Fibroblast of skin of abdomen (primary cell): ENCODE measurements at regions not wholly inside any gene's neighbourhood (a gene's known extent, or its start where the extent isn't known, plus 50 kb on each side); places are given as distances from the start of the nearest gene placed in this dataset.
"Not testable (repeated sequence)": the region's sequence is repeated elsewhere in the genome, so short reads cannot be mapped to it uniquely, and the experiment has no call there.

ENCODE experiments used
- DNase-seq: peaks from one replicate; pipeline ENCODE4 v3.0.0-alpha.2; 2013

DNA sequence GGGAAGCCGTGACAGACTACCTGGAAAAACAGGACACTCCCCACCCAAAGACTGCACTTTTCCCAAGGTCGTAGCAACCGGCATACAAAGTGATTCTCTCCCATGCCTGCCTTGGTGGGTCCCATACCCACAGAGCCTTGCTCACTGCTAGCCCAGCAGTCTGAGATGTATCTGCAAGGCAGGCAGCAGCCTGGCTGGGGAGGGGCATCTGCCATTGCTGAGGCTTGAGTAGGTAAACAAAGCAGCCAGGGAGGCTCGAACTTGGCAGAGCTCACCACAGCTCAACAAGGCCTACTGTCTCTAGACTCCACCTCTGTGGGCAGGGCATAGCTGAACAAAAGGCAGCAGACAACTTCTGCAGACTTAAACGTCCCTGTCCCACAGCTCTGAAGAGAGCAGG, 144.4 kb upstream of the FSHR start:
- DNase-seq: not testable (repeated sequence)

DNA sequence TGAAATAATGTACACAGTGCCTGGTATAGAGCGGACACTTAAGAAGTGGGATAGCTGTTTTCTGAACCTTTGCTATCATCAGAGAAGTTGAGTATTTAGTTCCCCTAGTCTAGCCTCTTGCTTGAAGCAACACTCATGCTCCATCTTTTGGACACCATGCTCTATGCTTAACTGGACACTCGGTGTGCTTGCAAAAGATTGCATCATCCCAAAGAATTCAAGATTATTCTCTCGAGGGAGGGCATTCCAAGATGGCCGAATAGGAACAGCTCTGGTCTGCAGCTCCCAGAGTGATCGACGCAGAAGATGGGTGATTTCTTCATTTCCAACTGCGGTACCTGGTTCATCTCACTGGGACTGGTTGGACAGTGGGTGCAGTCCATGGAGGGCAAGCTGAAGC, 143.9 kb upstream of the FSHR start:
- DNase-seq: no peak

DNA sequence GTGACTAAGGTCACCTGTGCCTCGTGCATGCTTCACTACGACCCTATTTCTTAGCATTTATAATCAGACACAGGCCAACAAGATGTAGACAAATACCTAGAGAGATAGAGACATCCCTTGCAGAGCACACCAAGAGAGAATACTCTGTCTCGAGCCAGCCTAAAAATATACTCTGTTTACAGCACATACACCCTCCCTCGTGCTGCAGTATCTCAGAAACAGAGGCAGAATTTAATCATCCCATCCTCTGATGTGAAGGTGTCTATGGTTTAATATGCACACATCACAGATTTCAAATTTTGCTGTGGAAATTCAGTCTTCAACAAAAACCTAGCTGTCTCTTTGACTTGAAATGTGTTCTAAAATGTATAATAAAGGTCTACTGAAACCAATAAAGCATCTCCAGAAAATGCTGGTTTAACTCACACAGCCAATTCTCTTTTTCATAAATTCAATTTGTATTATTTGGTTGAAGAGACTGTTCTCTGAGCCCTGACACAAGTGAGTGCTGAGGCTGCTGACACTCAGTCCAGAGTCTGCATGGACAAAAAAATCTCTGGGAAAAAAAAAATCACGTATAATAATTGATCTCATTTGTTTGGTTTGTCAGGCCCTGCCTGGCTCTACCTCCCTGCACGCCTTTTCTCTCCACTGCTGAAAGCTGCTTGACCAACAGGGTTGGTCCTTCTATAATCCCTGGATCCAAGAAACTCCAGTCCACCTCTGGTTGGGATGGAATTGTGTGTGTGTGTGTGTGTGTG, 142.0 kb upstream of the FSHR start:
- DNase-seq: no peak

DNA sequence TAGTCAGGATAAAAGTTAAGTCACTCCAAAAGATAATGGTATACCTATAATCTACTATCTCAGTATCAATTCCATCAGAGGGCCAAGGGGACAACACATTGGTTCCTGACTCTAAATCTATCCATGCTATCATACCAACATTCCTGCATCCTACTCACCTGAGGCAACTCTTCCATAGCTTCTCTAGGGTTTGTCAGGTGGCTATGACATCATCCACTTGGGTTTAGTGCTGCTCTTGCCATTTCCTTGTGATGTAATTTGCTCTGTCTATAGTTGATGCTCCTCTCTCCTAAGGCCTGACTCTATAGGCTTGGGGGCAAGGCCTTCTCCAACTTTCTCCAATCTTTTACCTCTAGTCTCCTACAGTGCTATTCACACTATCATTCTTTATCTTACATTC, 139.9 kb upstream of the FSHR start:
- DNase-seq: no peak

DNA sequence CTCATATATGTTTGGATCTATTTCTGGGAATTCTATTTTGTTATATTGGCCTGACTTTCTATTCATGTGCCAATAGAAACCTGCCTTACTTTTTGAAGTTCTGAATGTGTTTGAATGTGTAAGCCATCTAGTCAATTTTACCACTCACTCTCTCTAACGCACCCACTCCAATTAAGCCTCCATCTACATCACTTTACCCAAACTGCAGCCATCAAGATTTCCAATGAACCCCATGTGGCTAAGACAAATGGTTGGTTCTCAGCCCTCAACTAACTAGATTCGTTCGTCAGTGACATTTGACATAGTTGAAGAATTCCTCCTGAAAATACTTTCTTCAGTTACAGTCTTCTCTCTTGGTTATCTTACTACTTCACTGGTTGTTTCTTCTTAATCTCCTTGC, 137.3 kb upstream of the FSHR start:
- DNase-seq: no peak

DNA sequence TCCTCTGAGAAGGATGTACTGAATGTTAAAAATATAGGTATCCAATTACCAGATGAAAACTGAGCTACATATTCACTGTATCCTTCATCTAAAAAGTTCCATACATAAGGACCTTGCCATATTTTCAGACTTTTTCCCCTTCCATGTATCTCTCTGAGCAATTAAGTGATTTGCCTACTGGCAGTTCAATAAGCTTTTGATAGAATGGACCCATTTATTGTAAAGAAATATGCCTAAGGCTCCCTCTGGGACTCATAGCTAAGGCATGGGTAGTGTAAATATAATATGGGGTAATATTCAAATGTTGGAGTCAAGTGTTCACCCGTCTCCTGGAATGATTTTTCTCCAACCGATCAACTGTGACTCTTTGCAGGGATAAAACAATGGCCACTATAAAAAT, 135.4 kb upstream of the FSHR start:
- no peak for DNase-seq

DNA sequence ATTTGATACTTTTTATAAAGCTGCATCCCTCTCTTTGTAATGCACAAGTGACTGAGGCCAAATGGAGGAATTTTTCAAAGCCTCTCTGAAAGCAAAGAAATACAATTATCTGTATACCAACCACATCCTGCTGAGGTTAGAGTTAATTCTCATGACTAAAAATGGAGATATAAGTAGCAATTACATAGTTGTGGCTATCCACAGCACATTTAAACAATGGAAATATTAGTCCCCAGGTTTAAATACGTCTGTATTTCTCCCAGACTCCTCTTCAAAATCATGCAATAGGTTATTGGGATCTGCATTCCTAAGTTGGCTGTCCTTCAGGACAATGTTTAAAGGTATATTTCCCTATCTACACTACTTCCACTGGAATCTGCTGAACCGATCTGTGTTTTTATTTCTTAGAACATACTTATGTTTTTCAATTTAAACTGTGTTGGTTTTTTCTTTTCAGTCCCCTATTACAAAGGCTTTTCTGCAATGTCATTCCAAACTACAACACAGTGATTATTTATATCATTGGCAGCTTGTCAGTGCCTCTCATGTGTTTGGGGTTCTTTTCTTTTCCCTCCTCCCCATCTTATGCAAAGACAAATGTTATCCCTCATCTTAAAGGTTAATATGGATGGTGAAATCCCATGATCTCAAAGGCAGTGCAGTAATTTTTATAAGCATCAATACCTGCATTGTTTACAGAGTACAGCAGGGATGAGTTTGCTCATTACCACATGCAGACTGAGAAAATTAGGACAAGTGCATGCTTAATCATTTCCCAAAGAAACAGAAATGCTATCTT, 134.8 kb upstream of the FSHR start:
- DNase-seq: peak; percentile 73

DNA sequence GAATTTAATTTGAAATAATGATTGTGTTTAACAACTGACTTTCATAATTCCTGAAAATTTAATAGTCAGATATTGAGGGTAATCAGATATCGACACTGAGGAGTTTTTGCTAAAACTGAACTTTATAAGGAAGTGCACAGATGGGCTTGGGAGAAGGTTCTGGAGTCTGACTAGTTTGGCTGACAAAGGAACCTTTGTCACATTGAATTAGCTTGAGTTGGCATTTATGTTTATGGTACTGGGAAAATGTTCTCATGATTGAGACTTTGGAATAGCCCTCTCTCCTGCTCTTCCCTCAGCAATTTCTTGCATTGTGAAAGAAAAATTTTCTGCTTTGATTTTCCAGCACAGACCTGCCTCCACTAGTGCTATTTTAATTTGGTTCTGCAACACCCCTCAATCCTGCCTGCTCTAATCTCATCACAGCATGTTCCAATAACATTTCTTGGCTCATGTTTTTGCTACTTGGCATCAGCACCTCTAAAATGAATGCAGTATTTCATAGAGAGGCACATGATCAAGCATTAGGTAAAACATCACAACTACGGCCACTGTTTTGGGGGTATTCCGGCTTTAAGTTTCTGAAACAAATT, 133.9 kb upstream of the FSHR start:
- DNase-seq: peak; percentile 13

DNA sequence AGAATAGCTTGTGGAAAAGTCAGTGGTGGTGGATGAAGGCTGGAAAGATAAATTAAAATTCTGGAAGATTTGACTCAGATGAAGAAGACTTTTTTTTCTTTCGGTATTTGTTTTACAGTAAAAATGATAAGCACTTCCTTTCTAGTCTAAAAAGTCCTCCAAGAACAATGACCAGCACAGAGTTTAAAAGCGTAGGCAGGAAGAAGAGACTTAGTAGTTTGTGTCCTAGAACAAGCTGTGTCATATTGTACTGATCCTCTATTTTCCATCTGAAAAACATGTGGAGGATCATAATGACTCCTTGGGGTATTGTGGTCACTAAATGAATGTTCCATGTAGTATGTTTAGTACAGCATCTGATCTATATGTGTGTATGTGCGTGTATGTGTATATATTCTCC, 132.4 kb upstream of the FSHR start:
- DNase-seq: peak; percentile 17

DNA sequence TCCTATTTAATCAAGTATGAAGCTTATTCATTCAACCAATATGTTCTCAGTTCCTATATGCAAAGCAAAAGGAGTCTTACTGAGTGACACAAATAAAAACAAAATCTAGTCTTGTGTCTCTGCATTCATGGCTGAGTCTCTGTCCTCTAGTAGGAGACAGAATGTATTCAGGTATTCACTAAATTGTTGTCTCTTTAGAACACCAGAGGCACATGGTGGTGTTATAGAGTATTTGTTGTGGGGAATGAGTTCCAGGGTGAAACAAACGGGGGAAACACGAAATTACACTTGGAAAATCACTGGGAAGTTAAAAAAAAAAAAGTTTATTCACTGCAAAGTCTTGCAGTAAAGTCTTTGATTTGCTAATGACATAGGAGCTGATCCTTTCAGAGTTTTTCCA, 131.7 kb upstream of the FSHR start:
- no peak for DNase-seq

DNA sequence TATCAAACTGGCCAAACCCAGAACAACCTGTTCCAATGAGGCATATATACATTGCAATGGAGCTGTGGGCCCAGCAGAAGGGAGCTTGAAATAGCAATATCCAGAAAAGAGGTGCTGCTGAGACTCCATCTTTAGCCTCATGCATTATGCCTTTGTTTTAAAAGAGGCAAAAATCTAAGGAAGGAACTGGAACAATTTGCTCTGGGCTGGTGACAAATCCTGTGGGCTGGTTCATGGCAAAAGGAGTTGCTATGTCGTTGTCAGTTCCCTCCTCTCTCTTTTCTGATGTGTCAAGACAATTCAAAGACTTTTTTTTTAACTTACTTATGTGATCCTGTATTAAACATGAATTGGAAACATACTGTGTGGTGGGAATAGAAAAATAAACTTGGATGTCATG, 124.2 kb upstream of the FSHR start:
- DNase-seq: no peak

DNA sequence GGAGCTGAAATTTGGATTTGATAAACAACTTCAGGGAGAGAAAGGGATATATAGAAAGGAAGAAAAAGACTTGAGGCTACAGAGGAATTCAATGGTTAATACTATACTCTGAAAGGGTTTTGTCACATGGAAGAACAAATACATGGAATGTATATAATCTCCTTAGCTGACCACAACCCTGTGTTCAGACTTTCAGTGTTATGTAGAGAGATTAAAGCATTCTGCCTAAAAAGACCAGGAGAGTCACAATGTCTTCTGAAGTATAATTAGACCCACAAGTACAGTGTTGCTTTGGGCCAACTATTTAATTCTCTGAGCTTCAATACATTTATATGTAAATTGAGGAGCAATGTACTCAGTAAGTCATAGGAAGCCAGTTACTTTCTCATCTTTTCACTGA, 123.8 kb upstream of the FSHR start:
- DNase-seq: peak; percentile 9

DNA sequence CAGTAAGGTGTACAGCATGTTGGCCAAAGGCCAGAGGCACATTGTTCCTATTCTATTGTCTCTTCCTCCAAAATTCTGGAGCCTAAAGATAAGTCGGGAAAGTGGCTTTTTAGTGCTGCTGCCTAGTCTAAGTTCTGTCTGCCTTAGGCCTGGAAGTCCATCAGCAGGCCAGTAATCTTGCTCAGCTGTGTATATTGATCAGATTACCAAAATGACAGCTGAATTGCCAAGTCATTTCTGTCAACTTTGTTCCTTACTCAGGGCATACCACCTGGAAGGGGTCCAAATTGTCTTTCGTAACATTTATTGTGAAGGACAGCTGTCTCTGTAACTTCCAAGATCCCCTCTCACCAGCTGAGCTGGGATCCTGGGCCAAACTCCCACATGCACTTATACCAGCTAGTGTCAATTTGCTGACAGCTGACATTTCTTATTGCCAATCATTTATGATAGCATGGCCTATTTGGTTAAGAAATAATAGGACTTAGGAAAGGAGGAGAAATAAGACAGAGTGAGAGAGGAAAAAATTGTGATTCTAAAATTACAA, 116.8 kb upstream of the FSHR start:
- no peak for DNase-seq

DNA sequence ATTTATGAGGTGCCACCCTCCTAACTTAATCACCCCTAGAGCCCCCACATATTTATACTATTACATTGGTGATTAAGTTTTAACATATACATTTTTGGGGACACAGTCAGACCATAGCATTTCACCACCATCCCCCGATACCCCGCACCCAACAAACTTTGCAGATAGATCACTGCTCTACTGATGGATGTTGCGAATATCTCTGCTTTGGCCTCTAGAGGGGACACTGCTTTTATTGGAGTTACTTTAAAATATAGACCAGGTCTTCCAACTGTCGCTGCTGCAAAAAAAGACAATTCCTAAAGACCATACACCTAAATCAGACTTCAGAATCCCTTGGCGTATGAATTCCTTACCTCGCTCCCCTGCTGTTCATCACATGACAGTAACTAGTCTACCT, 115.8 kb upstream of the FSHR start:
- no peak for DNase-seq

DNA sequence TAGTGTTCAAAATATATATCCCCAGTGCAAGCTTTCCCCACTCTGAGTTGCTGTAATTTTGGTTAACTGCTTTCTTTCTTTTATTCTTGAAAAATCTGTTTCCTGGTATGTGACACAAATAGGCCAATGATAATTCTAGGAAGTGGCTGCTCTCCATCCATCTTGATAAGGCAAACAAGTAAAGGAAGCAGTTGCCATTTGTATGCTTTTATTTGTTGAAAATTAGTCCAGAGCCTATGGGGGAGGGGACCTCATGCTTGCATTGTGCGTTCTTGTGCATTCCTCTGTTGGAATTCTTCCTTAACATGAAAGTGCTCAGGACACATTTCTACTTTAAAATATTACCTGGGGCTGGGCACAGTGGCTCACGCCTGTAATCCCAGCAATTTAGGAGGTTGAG, 111.2 kb upstream of the FSHR start:
- DNase-seq: no peak

DNA sequence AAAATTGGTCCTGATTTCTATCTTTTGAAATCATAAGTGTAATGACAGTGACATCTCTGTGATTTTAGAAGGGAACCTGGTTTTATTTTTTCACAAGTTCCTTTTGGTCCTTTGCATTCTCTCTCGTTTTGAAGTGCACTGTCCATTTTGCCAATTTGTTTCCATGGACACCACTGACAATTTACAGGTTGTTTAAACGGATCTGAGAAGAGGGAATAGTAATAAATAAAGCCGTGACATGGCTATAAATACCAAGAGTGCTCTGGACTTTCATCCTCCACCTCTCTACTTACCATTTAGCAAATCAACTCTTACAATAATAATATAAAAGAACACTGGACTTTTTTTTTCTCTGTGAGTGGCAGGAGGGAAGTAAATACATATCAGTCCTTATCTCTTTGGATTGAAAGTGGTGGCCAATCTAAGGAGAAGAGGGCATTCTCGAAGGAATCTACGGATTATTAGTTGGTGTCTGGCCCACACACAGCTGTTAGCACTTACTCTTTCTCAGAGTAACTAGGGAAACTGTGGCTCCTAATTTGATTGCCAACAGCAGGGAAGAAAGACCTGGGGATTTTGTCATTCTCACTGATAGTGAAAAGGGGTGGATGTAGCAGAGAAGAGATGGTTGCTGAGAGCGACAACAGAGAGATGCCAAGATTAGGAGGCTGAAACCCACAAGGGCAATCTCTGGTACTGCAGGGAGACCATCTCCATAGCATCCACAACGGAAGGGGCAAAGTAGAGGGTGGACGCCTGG, 108.7 kb upstream of the FSHR start:
- DNase-seq: no peak

DNA sequence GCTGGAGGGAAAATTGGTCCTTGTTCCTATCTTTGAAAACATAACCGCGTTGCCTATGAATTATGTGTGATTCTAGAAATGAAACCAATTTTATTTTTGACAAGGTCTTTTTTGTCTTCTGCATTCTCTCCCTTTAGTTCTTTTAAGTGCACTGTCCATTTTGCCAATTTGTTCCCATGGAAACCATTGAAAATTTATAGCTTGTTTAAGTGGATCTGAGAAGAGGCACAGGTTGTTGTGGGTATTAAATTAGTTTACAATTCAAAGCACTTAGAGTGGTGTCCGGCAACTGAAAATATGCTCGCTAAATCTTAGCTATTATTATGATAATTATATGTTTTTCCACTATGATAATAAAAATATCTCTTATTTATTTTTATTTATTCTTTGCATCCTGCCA, 107.5 kb upstream of the FSHR start:
- DNase-seq: no peak

DNA sequence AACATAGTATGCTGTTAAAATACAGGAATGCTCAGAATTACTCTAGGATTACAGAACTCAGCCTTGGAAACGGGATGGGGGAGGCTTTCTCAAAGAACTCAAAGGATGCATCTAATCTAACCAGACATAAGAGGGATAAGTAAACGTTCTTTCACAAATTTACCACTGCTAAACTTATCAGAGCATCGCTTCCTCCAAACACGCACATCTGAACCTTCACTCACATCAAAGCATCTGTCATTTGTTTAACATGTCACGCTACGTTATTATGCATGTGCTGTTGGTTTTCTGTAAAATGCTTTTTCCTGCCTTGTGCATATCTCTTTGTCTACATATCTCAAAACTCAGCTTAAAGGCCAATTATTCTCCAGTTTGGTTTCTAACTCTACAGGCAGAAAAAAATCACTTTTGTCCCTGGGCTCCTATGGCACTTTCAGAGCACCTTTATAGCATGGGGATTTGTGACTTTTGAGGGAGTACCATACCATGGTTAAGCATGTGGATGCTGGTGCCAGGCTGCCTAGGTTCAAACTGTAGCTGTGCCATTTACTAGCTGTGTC, 106.7 kb upstream of the FSHR start:
- DNase-seq: no peak

DNA sequence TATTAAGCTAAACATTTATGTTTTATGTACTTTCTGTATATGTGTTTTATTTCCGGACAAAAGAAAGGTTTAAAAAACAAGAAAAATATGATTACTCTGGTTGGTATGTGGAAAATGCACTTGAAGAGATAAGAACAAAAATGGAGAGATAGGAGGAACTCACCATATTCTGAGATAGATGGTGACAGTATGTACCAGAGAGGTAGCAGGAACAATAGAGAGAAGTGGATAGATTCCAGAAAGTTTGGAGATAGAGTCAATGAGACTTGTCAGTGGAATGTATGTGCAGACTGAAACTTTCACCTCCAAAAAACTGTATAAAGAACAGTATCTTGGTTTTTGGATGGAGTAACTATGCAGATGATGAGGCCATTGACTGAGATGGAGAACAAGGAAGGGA, 105.6 kb upstream of the FSHR start:
- no peak for DNase-seq

DNA sequence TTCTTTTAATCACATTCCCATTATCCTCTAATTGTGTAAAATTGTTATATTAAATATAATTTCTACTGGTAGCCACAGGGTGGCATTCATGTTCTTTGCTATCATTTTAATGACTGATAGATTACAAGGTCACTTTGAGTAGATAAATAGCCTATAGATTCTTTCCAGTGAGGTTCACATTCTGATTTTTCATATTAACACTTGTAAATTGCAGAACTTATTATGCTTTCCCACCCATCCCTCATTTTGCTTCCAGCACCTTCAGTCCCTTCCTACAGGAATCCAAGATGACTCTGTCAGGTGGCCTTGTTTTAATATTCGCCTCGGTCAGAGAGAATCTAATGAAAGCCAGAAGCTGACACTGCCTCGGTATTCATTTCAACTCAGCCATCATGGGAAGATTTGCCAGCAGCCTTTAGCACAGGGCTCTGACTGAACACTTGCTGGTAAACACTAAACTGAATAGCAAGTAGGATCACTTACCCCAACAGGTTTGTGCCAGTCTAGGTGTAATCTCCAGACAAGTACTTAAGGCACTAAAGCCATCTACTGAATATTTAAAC, 101.2 kb upstream of the FSHR start:
- no peak for DNase-seq

DNA sequence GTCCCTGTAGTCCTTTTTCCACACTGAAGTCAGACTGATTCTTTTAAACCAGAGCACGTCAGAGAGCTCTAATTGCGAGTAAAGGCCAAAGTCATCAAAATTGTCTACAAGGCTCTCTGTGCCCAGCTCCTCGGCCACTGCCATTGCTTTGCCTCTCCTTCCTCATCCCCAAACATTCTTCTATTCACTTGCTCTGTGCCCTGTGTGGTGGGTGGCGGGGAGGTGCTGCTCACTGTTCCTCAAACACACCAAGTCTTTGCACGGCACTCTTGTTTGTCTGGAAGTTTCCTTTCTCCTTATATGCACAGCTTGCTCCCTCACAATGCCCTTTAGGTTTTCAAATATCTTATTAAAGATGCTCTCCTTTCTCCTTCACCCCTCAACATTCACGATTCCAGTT, 100.1 kb upstream of the FSHR start:
- no peak for DNase-seq

DNA sequence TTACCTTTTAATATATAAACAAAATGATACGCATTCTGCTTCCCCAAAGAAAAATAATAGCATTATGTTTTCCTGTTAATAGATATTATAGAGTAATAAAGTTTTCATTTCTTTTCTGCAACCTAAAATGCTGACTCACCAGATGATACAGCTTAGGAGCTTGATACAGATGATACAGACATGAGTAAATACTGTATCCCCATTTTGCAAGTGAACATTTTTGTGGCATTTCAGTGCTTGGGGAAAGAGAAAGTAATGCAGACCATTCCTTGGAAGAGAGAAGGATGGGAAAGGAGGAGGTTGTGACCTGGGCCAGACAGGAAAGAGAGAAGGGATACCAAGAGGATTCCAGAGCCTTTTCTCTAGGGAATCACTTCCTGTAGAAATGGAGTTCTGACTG, 97.5 kb upstream of the FSHR start:
- peak; percentile 93 for DNase-seq
